ENCODE measurements at regions not wholly inside any gene's neighbourhood (a gene's known extent, or its start where the extent isn't known, plus 50 kb on each side); places are given as distances from the start of the nearest gene placed in this dataset.

GRCh38 chr13:78777396-78777795 lies 118.4 kb upstream of the OBI1 start:
- TF ChIP-seq, protein P1, sequence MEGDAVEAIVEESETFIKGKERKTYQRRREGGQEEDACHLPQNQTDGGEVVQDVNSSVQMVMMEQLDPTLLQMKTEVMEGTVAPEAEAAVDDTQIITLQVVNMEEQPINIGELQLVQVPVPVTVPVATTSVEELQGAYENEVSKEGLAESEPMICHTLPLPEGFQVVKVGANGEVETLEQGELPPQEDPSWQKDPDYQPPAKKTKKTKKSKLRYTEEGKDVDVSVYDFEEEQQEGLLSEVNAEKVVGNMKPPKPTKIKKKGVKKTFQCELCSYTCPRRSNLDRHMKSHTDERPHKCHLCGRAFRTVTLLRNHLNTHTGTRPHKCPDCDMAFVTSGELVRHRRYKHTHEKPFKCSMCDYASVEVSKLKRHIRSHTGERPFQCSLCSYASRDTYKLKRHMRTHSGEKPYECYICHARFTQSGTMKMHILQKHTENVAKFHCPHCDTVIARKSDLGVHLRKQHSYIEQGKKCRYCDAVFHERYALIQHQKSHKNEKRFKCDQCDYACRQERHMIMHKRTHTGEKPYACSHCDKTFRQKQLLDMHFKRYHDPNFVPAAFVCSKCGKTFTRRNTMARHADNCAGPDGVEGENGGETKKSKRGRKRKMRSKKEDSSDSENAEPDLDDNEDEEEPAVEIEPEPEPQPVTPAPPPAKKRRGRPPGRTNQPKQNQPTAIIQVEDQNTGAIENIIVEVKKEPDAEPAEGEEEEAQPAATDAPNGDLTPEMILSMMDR (conservative IDR thresholded peaks at IDR 0.05): no peak
- no peak for TF ChIP-seq ZFX (IDR thresholded peaks at IDR 0.05)
- H3K27ac ChIP-seq: no peak overlapping the region

GRCh38 chr13:78772933-78773332 lies 114.0 kb upstream of the OBI1 start:
- H3K27ac ChIP-seq: no peak overlapping the region
- TF ChIP-seq, protein P1 (conservative IDR thresholded peaks at IDR 0.05): no peak
- no peak for TF ChIP-seq ZFX (IDR thresholded peaks at IDR 0.05)

- TF ChIP-seq, protein P1 (conservative IDR thresholded peaks at IDR 0.05): no peak
- no peak for TF ChIP-seq ZFX (IDR thresholded peaks at IDR 0.05)
- no peak overlapping the region for H3K27ac ChIP-seq
Observed at GRCh38 chr13:78770601-78771000, 111.6 kb upstream of the OBI1 start.

- no peak for TF ChIP-seq ZFX (IDR thresholded peaks at IDR 0.05)
- TF ChIP-seq, protein P1 (conservative IDR thresholded peaks at IDR 0.05): no peak
- H3K27ac ChIP-seq: no peak overlapping the region
Observed at GRCh38 chr13:78768950-78769349, 110.0 kb upstream of the OBI1 start.

GRCh38 chr13:78764665-78765064 lies 105.7 kb upstream of the OBI1 start:
- H3K27ac ChIP-seq: no peak overlapping the region
- no peak for TF ChIP-seq ZFX (IDR thresholded peaks at IDR 0.05)
- TF ChIP-seq, protein P1 (conservative IDR thresholded peaks at IDR 0.05): no peak; the same call in 1 of the 2 replicates

DNA sequence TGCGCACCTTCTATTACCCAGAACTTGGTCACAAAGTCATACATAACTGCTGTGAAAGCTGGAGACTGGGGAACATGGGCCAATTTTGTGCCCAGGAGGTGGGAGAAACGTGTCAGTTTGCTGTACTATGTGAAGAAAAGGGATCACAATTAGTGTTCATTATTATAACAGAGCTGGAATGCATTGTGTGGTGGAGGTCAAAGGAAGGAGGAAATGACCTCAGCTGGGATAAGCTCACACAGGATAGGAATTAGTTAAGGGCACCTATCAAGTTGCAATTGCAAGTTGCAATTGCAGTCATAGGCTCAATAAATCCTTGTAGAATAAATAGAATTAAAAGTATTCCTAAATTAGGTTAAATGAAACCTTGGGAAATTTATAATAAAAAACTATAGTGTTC lies 103.9 kb upstream of the OBI1 start:
- TF ChIP-seq ZFX (IDR thresholded peaks at IDR 0.05): no peak
- TF ChIP-seq, protein P1 (conservative IDR thresholded peaks at IDR 0.05): no peak
- H3K27ac ChIP-seq: no peak overlapping the region

DNA sequence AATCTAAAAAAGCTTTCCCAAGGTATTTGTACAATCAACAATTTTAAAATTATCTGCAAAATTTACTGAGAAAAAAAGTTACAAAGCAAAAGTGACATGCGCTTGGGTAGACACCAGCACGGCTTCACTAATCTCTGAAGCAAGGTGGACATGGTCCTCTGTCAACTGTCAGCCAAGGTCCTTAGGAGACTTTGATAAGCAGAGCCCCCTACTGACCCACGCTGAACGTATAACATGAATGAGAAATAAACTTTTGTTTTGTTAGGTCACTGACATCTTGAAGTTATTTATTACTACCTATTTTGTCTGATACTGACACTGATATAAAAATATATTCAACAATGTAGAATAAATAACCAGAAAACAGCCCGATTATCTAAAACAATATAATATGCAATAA lies 100.7 kb upstream of the OBI1 start:
- no peak overlapping the region for H3K27ac ChIP-seq
- TF ChIP-seq, protein P1 (conservative IDR thresholded peaks at IDR 0.05): peak; percentile 7; the same call in 1 of the 2 replicates
- no peak for TF ChIP-seq ZFX (IDR thresholded peaks at IDR 0.05)
